Endothelial cell of umbilical vein (primary cell): ENCODE measurements at regions not wholly inside any gene's neighbourhood (a gene's known extent, or its start where the extent isn't known, plus 50 kb on each side); places are given as distances from the start of the nearest gene placed in this dataset.

Source experiments
- BruUV-seq: library from RNA; stranded (reverse); fragments of 400-500 nt; replicated peaks from 2 replicates; lab custom pipeline; 2021; lab: Mats Ljungman, UMichigan
- CTCF ChIA-PET: fragments of 300-600, 350-600 bp; sonication (Branson Sonifier 250); formaldehyde crosslinking; loops from one replicate; lab custom pipeline; 2021; ENCODE audit warnings: antibody characterized with exemption, inconsistent platforms; lab: Charles Lee
- POLR2A ChIA-PET: fragments of 300-600, 350-600 bp; sonication (Branson Sonifier 250); formaldehyde crosslinking; loops from one replicate; lab custom pipeline; 2021; ENCODE audit warnings: antibody characterized with exemption, inconsistent platforms; lab: Charles Lee
- DNase-seq: peaks from one replicate; pipeline ENCODE4 v3.0.0-alpha.2; 2011; ENCODE audit warnings: low read depth, low spot score
- FAIRE-seq: peaks from 2 replicates; lab custom pipeline; 2011; peaks lifted over from hg19 to GRCh38; lab: Jason Lieb, UNC
- H2AFZ ChIP-seq: 2 replicates; pipeline ENCODE4 v1.6.0; 2012; ENCODE audit warnings: low read depth, low read length, control low read depth, inconsistent platforms
- H3K27ac ChIP-seq: 2 replicates; pipeline ENCODE4 v1.5.1; 2011; ENCODE audit warnings: low read depth, mild to moderate bottlenecking, control low read depth, low read length, moderate library complexity; ENCODE audit not compliant: insufficient read depth
- H3K27me3 ChIP-seq, 2 experiments: 2 replicates each; pipeline versions ENCODE4 v1.6.0 to v1.6.1; 2011; ENCODE audit warnings: low read length in 2 of 2, mixed read lengths in 1 of 2; ENCODE audit not compliant: control insufficient read depth in 2 of 2, insufficient read depth in 2 of 2
- H3K36me3 ChIP-seq, 2 experiments: 2 replicates in 1 of 2; 3 replicates in 1 of 2; pipeline ENCODE4 v1.5.1; 2011; ENCODE audit warnings: low read length in 2 of 2, mild to moderate bottlenecking in 1 of 2, moderate library complexity in 1 of 2; ENCODE audit not compliant: control insufficient read depth in 2 of 2, insufficient read depth in 2 of 2; ENCODE audit errors: extremely low read depth in 1 of 2
- H3K4me1 ChIP-seq: 3 replicates; pipeline ENCODE4 v1.5.1; 2011; ENCODE audit warnings: mild to moderate bottlenecking, low read length; ENCODE audit not compliant: control insufficient read depth, insufficient read depth; ENCODE audit errors: extremely low read depth
- H3K4me2 ChIP-seq: 2 replicates; pipeline ENCODE4 v1.6.1; 2011; ENCODE audit warnings: low read length, control low read depth, mixed read lengths; ENCODE audit not compliant: insufficient read depth
- H3K4me3 ChIP-seq, 3 experiments: fragments of 200-600 bp in 1 of 3; sonication (generic), shearing (Covaris generic) in 1 of 3; replicated peaks in 1 of 3; 2 replicates each; pipeline ENCODE4 v1.5.1; 2011 to 2016; ENCODE audit warnings: control low read depth in 3 of 3, low read length in 3 of 3, mild to moderate bottlenecking in 2 of 3, inconsistent platforms in 1 of 3, low read depth in 1 of 3, moderate library complexity in 1 of 3; ENCODE audit not compliant: insufficient read depth in 1 of 3
- H3K79me2 ChIP-seq: 2 replicates; pipeline ENCODE4 v1.6.0; 2012; ENCODE audit warnings: low read length, inconsistent platforms; ENCODE audit not compliant: control insufficient read depth, insufficient read depth
- H3K9ac ChIP-seq: replicated peaks from 2 replicates; pipeline ENCODE3; 2011; ENCODE audit warnings: low read length, control low read depth; ENCODE audit not compliant: insufficient read depth; ENCODE audit errors: extremely low read depth
- H3K9me1 ChIP-seq: replicated peaks from 3 replicates; pipeline ENCODE4 v1.6.0; 2011; ENCODE audit warnings: mild to moderate bottlenecking, low read length; ENCODE audit not compliant: control insufficient read depth, insufficient read depth; ENCODE audit errors: extremely low read depth
- H3K9me3 ChIP-seq: replicated peaks from 2 replicates; pipeline ENCODE4 v1.5.1; 2012; ENCODE audit warnings: low read length, inconsistent platforms; ENCODE audit not compliant: control insufficient read depth, insufficient read depth
- H4K20me1 ChIP-seq: replicated peaks from 2 replicates; pipeline ENCODE3; 2011; ENCODE audit warnings: mild to moderate bottlenecking, low read length; ENCODE audit not compliant: control insufficient read depth, insufficient read depth; ENCODE audit errors: extremely low read depth
- EZH2 ChIP-seq: IDR thresholded peaks from 2 replicates; pipeline ENCODE4 v1.6.1; 2012; ENCODE audit warnings: borderline replicate concordance, low read depth, mild to moderate bottlenecking, moderate library complexity, low read length, inconsistent platforms; ENCODE audit not compliant: severe bottlenecking
- FOS ChIP-seq: IDR thresholded peaks from 2 replicates; pipeline ENCODE4 v1.6.1; 2011; ENCODE audit warnings: mild to moderate bottlenecking, low read length, moderate library complexity, borderline replicate concordance; ENCODE audit not compliant: insufficient read depth
- GATA2 ChIP-seq: IDR thresholded peaks from 2 replicates; pipeline ENCODE4 v1.7.0; 2011; ENCODE audit warnings: low read depth, mild to moderate bottlenecking, moderate library complexity, mixed read lengths, low read length; ENCODE audit not compliant: insufficient read length, insufficient read depth
- JUN ChIP-seq: IDR thresholded peaks from 2 replicates; pipeline ENCODE4 v1.6.1; 2011; ENCODE audit warnings: borderline replicate concordance, low read depth; ENCODE audit not compliant: insufficient read length, insufficient read depth
- MYC ChIP-seq: IDR thresholded peaks from one replicate; pipeline ENCODE4 v1.6.1; 2011; ENCODE audit warnings: mild to moderate bottlenecking, low read depth, low read length
- POLR2A ChIP-seq: IDR thresholded peaks from 2 replicates; pipeline ENCODE4 v1.6.1; 2012; ENCODE audit warnings: low read depth, mild to moderate bottlenecking, control low read depth, low read length
- POLR2AphosphoS5 ChIP-seq: IDR thresholded peaks from 2 replicates; pipeline ENCODE4 v1.6.1; 2012; ENCODE audit warnings: low read depth, mild to moderate bottlenecking, control low read depth, low read length, moderate library complexity; ENCODE audit not compliant: insufficient read depth
- dilution Hi-C: fragments of 300-500 bp; cut with MboI; formaldehyde crosslinking; loops from one replicate; pipeline ENCODE4 v1.15.0; 2019; ENCODE audit warnings: low sequenced_read_pairs; ENCODE audit not compliant: extremely low pct_ligation_motif_present
- intact Hi-C: fragments of 100-400 bp; cut with micrococcal nuclease; formaldehyde crosslinking; loops from one replicate; pipeline ENCODE4 v1.10.0; 2022
- TF ChIP-seq, protein P1 (sequence below), 2 donors: IDR thresholded peaks; 1 replicate in 1 of 2; 2 replicates in 1 of 2; pipeline ENCODE4 v1.5.1; 2011; ENCODE audit warnings: low read length in 2 of 2, mild to moderate bottlenecking in 2 of 2, moderate library complexity in 2 of 2, control low read depth in 1 of 2, inconsistent platforms in 1 of 2, low read depth in 1 of 2; ENCODE audit not compliant: insufficient read depth in 1 of 2; ENCODE audit errors: extremely low read depth in 1 of 2
- TF ChIP-seq, protein P2 (sequence below): IDR thresholded peaks from 2 replicates; pipeline ENCODE4 v1.6.1; 2011; ENCODE audit not compliant: insufficient read depth, insufficient read length

DNA sequence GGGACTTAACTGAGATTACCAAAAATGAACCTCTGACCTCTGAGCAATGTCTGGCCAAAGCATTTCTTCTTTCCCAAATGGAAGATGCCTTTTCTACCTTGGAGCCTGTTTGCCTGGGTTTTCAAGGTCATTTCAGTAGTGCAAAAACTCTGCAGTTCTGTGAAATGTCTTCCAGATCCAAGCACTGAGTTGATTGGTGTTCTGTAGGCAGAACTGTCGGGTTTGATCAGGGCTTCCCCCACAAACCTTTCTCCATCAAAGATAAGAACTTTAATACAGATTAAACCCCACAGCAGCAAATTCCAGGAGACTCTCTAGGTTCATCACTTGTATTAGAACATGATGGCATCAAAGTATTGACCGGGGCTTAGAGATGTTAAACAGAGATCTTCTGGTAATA is 192.7 kb upstream of the TOPAZ1 start:
- ChIA-PET POLR2A (no interaction called here), CTCF (no interaction called here)
- H3K9me1 ChIP-seq: no peaks in the 10 kb centered on the region
- H3K79me2 ChIP-seq: no peaks in the 10 kb centered on the region
- H3K27me3 ChIP-seq: no peaks in the 10 kb centered on the region
- FAIRE-seq: no peak
- no peak for DNase-seq
- dilution Hi-C loops (no loop called here), intact Hi-C loops (no loop called here)
- no peak overlapping the region for H2AFZ ChIP-seq
- no peaks in the 10 kb centered on the region for H3K9me3 ChIP-seq
- H3K4me2 ChIP-seq: no peak overlapping the region
- no peak overlapping the region for H3K27ac ChIP-seq
- no peak overlapping the region for H3K9ac ChIP-seq
- BruUV-seq: no TSS peak
- no peak overlapping the region for H3K4me3 ChIP-seq
- H3K4me1 ChIP-seq: no peaks in the 10 kb centered on the region
- H4K20me1 ChIP-seq: no peaks in the 10 kb centered on the region
- H3K36me3 ChIP-seq: no peaks in the 10 kb centered on the region
- TF ChIP-seq GATA2 (no peak), MYC (no peak), JUN (no peak), EZH2 (no peak), POLR2AphosphoS5 (no peak), POLR2A (no peak), FOS (no peak)
- TF ChIP-seq, protein P1, sequence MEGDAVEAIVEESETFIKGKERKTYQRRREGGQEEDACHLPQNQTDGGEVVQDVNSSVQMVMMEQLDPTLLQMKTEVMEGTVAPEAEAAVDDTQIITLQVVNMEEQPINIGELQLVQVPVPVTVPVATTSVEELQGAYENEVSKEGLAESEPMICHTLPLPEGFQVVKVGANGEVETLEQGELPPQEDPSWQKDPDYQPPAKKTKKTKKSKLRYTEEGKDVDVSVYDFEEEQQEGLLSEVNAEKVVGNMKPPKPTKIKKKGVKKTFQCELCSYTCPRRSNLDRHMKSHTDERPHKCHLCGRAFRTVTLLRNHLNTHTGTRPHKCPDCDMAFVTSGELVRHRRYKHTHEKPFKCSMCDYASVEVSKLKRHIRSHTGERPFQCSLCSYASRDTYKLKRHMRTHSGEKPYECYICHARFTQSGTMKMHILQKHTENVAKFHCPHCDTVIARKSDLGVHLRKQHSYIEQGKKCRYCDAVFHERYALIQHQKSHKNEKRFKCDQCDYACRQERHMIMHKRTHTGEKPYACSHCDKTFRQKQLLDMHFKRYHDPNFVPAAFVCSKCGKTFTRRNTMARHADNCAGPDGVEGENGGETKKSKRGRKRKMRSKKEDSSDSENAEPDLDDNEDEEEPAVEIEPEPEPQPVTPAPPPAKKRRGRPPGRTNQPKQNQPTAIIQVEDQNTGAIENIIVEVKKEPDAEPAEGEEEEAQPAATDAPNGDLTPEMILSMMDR (IDR thresholded peaks at IDR 0.05; ENCODE audit: extremely low read depth in 1 of 2, insufficient read depth in 1 of 2, low read depth in 1 of 2, low read length in 2 of 2): no peak
- TF ChIP-seq, protein P2, sequence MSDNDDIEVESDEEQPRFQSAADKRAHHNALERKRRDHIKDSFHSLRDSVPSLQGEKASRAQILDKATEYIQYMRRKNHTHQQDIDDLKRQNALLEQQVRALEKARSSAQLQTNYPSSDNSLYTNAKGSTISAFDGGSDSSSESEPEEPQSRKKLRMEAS: no peak
